GM23338 (cell line): ENCODE measurements at regions not wholly inside any gene's neighbourhood (a gene's known extent, or its start where the extent isn't known, plus 50 kb on each side); places are given as distances from the start of the nearest gene placed in this dataset.

Experiments
- ATAC-seq: fragments of 200-7000 bp; cut with Tn5 transposase; 3 replicates; pipeline ENCODE4 v1.9.1; 2020
- DNase-seq: peaks from one replicate; pipeline ENCODE4 v3.0.0-alpha.2; 2015; ENCODE audit warnings: low spot score
- H2AFZ ChIP-seq: fragments of 200-600 bp; sonication (generic); 2 replicates; pipeline ENCODE4 v1.8.0; 2016; ENCODE audit warnings: antibody characterized with exemption, mild to moderate bottlenecking, moderate library complexity
- H3F3A ChIP-seq: fragments of 200-600 bp; sonication (generic); replicated peaks from 2 replicates; pipeline ENCODE4 v1.8.0; 2017; ENCODE audit warnings: antibody characterized with exemption, mixed run types, low read depth
- H3K27ac ChIP-seq: fragments of 200-600 bp; sonication (generic); 2 replicates; pipeline ENCODE4 v1.6.1; 2016; ENCODE audit warnings: low read depth
- H3K27me3 ChIP-seq: fragments of 200-600 bp; sonication (generic); 2 replicates; pipeline ENCODE4 v1.8.0; 2016; ENCODE audit warnings: mild to moderate bottlenecking, mixed run types, moderate library complexity; ENCODE audit not compliant: insufficient read depth
- H3K36me3 ChIP-seq: fragments of 200-600 bp; sonication (generic); 2 replicates; pipeline ENCODE4 v1.8.0; 2016; ENCODE audit warnings: mild to moderate bottlenecking; ENCODE audit not compliant: insufficient read depth
- H3K4me1 ChIP-seq: fragments of 200-600 bp; sonication (generic); 2 replicates; pipeline ENCODE4 v1.8.0; 2016; ENCODE audit warnings: mild to moderate bottlenecking, moderate library complexity; ENCODE audit not compliant: insufficient read depth
- H3K4me2 ChIP-seq: fragments of 200-600 bp; sonication (generic); 2 replicates; pipeline ENCODE4 v1.7.1; 2017; ENCODE audit warnings: mixed run types
- H3K4me3 ChIP-seq: fragments of 200-600 bp; sonication (generic); 2 replicates; pipeline ENCODE4 v1.6.1; 2016; ENCODE audit warnings: mixed run types
- H3K79me2 ChIP-seq: fragments of 200-600 bp; sonication (generic); replicated peaks from 2 replicates; pipeline ENCODE4 v1.8.0; 2017; ENCODE audit warnings: mild to moderate bottlenecking; ENCODE audit not compliant: insufficient read depth
- H3K9me2 ChIP-seq: fragments of 200-600 bp; sonication (generic); 2 replicates; pipeline ENCODE4 v1.8.0; 2017; ENCODE audit not compliant: insufficient read depth
- H4K20me1 ChIP-seq: fragments of 200-600 bp; sonication (generic); replicated peaks from 2 replicates; pipeline ENCODE4 v1.8.0; 2017; ENCODE audit warnings: mild to moderate bottlenecking; ENCODE audit not compliant: insufficient read depth
- H3K27ac Mint-ChIP-seq: 2 replicates; pipeline ENCODE4 v1.8.0; 2020; ENCODE audit warnings: inconsistent platforms, mild to moderate bottlenecking, moderate library complexity, mixed read lengths
- H3K27me3 Mint-ChIP-seq: 3 replicates; pipeline ENCODE4 v1.8.0; 2022; ENCODE audit warnings: low read depth, mild to moderate bottlenecking, moderate library complexity, mixed read lengths, inconsistent platforms; ENCODE audit not compliant: insufficient read depth, poor library complexity
- H3K36me3 Mint-ChIP-seq: 3 replicates; pipeline ENCODE4 v1.8.0; 2021; ENCODE audit warnings: low read depth, mild to moderate bottlenecking, inconsistent platforms, moderate library complexity, mixed read lengths
- H3K4me1 Mint-ChIP-seq: 3 replicates; pipeline ENCODE4 v1.8.0; 2020; ENCODE audit warnings: mild to moderate bottlenecking, inconsistent platforms, mixed read lengths
- H3K4me3 Mint-ChIP-seq: 3 replicates; pipeline ENCODE4 v1.8.0; 2021; ENCODE audit warnings: moderate library complexity, mild to moderate bottlenecking, inconsistent platforms, mixed read lengths
- H3K9me3 Mint-ChIP-seq: 3 replicates; pipeline ENCODE4 v1.8.0; 2020; ENCODE audit warnings: moderate library complexity, mild to moderate bottlenecking, inconsistent platforms, mixed read lengths
- CREB1 ChIP-seq: fragments of 250-450 bp; sonication (Bioruptor Pico); IDR thresholded peaks from 2 replicates; pipeline ENCODE4 v1.5.0; 2020; ENCODE audit warnings: low read depth, mild to moderate bottlenecking, moderate library complexity
- CTCF ChIP-seq, 2 experiments: fragments of 200-600 bp in 1 of 2; sonication (generic) in 1 of 2; conservative IDR thresholded peaks; 2 replicates each; pipeline versions ENCODE4 v1.5.1 to v1.6.1; 2016 to 2017; ENCODE audit warnings: antibody characterized with exemption in 2 of 2, low read depth in 2 of 2, mild to moderate bottlenecking in 2 of 2, moderate library complexity in 1 of 2
- ETS1 ChIP-seq: IDR thresholded peaks from 2 replicates; pipeline ENCODE4 v1.6.1; 2016; ENCODE audit warnings: antibody characterized with exemption
- EZH2 ChIP-seq: fragments of 200-600 bp; sonication (generic); IDR thresholded peaks from one replicate; pipeline ENCODE4 v1.8.0; 2017; ENCODE audit warnings: antibody characterized with exemption, mild to moderate bottlenecking, low read depth; ENCODE audit not compliant: unreplicated experiment
- EZH2phosphoT487 ChIP-seq: fragments of 200-600 bp; sonication (generic); IDR thresholded peaks from one replicate; pipeline ENCODE4 v1.8.1; 2018; ENCODE audit warnings: antibody characterized with exemption; ENCODE audit not compliant: unreplicated experiment
- JUNB ChIP-seq: IDR thresholded peaks from one replicate; pipeline ENCODE4 v1.6.1; 2016; ENCODE audit warnings: antibody characterized with exemption; ENCODE audit not compliant: unreplicated experiment
- NANOG ChIP-seq: IDR thresholded peaks from 2 replicates; pipeline ENCODE4 v1.6.1; 2016; ENCODE audit warnings: antibody characterized with exemption, borderline replicate concordance
- POLR2AphosphoS5 ChIP-seq: IDR thresholded peaks from 2 replicates; pipeline ENCODE4 v1.6.1; 2016; ENCODE audit warnings: antibody characterized with exemption, low read depth
- REST ChIP-seq: IDR thresholded peaks from one replicate; pipeline ENCODE4 v1.6.1; 2018; ENCODE audit warnings: antibody characterized with exemption; ENCODE audit not compliant: unreplicated experiment
- STAT1 ChIP-seq: IDR thresholded peaks from one replicate; pipeline ENCODE4 v1.6.1; 2016; ENCODE audit warnings: antibody characterized with exemption; ENCODE audit not compliant: unreplicated experiment
- ZNF114 ChIP-seq: fragments of 250-450 bp; sonication (Bioruptor Pico); IDR thresholded peaks from 2 replicates; pipeline ENCODE4 v1.5.0; 2020; ENCODE audit warnings: mild to moderate bottlenecking, moderate library complexity
- ZNF331 ChIP-seq: fragments of 250-450 bp; sonication (Bioruptor Pico); IDR thresholded peaks from 2 replicates; pipeline ENCODE4 v1.5.0; 2020; ENCODE audit warnings: low read depth, mild to moderate bottlenecking, moderate library complexity
- TF ChIP-seq, protein P1 (sequence below): fragments of 250-450 bp; sonication (Bioruptor Pico); IDR thresholded peaks from 2 replicates; pipeline ENCODE4 v1.5.0; 2020; ENCODE audit warnings: mild to moderate bottlenecking, moderate library complexity

DNA sequence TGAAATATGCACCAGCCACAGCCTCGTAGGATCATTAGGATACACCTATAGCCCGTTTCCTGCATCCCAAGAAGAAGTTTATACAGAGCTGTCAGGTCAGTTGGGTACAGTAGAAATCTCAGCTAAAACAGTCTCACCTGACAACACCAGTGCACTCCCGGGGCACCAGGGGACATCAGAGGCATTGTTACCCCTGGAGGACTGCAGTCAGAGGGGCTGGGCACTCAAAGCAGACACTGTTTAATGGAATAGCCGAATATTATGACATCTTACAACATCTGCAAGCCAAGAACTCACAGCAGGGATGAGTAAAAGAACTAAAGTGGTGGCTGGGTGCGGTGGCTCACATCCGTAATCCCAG, 93.0 kb upstream of the ID2 start:
- Histone ChIP-seq H3K9me2 (no peaks in the 10 kb centered on the region), H3F3A (no peaks in the 10 kb centered on the region), H3K4me2 (no peak overlapping the region), H3K4me1 (peaks cover 13% of the 10 kb centered on the region), H2AFZ (no peak overlapping the region), H3K36me3 (no peaks in the 10 kb centered on the region), H3K79me2 (no peaks in the 10 kb centered on the region), H4K20me1 (no peaks in the 10 kb centered on the region), H3K27ac (no peak overlapping the region), H3K4me3 (no peak overlapping the region), H3K27me3 (no peaks in the 10 kb centered on the region)
- Mint-ChIP-seq H3K9me3 (no peaks in the 10 kb centered on the region), H3K36me3 (no peaks in the 10 kb centered on the region), H3K27me3 (peaks cover 10% of the 10 kb centered on the region), H3K27ac (no peak overlapping the region), H3K4me1 (peaks cover 18% of the 10 kb centered on the region), H3K4me3 (no peak overlapping the region)
- TF ChIP-seq EZH2phosphoT487, result no peak
- TF ChIP-seq STAT1, result no peak
- TF ChIP-seq REST, result no peak
- no peak for TF ChIP-seq NANOG
- no peak for TF ChIP-seq CREB1
- TF ChIP-seq, protein P1, sequence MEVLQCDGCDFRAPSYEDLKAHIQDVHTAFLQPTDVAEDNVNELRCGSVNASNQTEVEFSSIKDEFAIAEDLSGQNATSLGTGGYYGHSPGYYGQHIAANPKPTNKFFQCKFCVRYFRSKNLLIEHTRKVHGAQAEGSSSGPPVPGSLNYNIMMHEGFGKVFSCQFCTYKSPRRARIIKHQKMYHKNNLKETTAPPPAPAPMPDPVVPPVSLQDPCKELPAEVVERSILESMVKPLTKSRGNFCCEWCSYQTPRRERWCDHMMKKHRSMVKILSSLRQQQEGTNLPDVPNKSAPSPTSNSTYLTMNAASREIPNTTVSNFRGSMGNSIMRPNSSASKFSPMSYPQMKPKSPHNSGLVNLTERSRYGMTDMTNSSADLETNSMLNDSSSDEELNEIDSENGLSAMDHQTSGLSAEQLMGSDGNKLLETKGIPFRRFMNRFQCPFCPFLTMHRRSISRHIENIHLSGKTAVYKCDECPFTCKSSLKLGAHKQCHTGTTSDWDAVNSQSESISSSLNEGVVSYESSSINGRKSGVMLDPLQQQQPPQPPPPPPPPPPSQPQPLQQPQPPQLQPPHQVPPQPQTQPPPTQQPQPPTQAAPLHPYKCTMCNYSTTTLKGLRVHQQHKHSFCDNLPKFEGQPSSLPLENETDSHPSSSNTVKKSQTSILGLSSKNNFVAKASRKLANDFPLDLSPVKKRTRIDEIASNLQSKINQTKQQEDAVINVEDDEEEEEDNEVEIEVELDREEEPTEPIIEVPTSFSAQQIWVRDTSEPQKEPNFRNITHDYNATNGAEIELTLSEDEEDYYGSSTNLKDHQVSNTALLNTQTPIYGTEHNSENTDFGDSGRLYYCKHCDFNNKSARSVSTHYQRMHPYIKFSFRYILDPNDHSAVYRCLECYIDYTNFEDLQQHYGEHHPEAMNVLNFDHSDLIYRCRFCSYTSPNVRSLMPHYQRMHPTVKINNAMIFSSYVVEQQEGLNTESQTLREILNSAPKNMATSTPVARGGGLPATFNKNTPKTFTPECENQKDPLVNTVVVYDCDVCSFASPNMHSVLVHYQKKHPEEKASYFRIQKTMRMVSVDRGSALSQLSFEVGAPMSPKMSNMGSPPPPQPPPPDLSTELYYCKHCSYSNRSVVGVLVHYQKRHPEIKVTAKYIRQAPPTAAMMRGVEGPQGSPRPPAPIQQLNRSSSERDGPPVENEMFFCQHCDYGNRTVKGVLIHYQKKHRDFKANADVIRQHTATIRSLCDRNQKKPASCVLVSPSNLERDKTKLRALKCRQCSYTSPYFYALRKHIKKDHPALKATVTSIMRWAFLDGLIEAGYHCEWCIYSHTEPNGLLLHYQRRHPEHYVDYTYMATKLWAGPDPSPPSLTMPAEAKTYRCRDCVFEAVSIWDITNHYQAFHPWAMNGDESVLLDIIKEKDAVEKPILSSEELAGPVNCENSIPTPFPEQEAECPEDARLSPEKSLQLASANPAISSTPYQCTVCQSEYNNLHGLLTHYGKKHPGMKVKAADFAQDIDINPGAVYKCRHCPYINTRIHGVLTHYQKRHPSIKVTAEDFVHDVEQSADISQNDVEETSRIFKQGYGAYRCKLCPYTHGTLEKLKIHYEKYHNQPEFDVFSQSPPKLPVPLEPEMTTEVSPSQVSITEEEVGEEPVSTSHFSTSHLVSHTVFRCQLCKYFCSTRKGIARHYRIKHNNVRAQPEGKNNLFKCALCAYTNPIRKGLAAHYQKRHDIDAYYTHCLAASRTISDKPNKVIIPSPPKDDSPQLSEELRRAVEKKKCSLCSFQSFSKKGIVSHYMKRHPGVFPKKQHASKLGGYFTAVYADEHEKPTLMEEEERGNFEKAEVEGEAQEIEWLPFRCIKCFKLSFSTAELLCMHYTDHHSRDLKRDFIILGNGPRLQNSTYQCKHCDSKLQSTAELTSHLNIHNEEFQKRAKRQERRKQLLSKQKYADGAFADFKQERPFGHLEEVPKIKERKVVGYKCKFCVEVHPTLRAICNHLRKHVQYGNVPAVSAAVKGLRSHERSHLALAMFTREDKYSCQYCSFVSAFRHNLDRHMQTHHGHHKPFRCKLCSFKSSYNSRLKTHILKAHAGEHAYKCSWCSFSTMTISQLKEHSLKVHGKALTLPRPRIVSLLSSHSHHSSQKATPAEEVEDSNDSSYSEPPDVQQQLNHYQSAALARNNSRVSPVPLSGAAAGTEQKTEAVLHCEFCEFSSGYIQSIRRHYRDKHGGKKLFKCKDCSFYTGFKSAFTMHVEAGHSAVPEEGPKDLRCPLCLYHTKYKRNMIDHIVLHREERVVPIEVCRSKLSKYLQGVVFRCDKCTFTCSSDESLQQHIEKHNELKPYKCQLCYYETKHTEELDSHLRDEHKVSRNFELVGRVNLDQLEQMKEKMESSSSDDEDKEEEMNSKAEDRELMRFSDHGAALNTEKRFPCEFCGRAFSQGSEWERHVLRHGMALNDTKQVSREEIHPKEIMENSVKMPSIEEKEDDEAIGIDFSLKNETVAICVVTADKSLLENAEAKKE (CRISPR knock-in tag), result no peak
- TF ChIP-seq ZNF331 (CRISPR knock-in tag), result no peak
- TF ChIP-seq JUNB, result no peak
- no peak for TF ChIP-seq ZNF114 (CRISPR knock-in tag)
- no peak for TF ChIP-seq CTCF (conservative IDR thresholded peaks at IDR 0.05; ENCODE audit: low read depth in 2 of 2)
- no peak for TF ChIP-seq EZH2
- TF ChIP-seq POLR2AphosphoS5, result no peak
- TF ChIP-seq ETS1, result no peak
- no peak for ATAC-seq
- no peak for DNase-seq
